OCI-LY1 (cell line): ENCODE measurements at regions not wholly inside any gene's neighbourhood (a gene's known extent, or its start where the extent isn't known, plus 50 kb on each side); places are given as distances from the start of the nearest gene placed in this dataset.

Experiments used
- H2AFZ ChIP-seq: fragments of 200-600 bp; sonication (generic), shearing (Covaris generic); 2 replicates; pipeline ENCODE4 v1.6.0; 2014; ENCODE audit warnings: antibody characterized with exemption, mild to moderate bottlenecking, low read length
- H3F3A ChIP-seq: fragments of 200-600 bp; sonication (generic), shearing (Covaris generic); 2 replicates; pipeline ENCODE4 v1.6.0; 2014; ENCODE audit warnings: mild to moderate bottlenecking, antibody characterized with exemption, low read length, moderate library complexity; ENCODE audit not compliant: insufficient read depth
- H3K27ac ChIP-seq: fragments of 200-600 bp; sonication (generic); 2 replicates; pipeline ENCODE4 v1.5.1; 2014; ENCODE audit warnings: low read length, mixed run types, mild to moderate bottlenecking, low read depth; ENCODE audit not compliant: poor library complexity, severe bottlenecking
- H3K27me3 ChIP-seq: fragments of 200-600 bp; sonication (generic); 2 replicates; pipeline ENCODE4 v1.6.0; 2014; ENCODE audit warnings: antibody characterized with exemption, mild to moderate bottlenecking, low read length, moderate library complexity; ENCODE audit not compliant: insufficient read depth
- H3K36me3 ChIP-seq: fragments of 200-600 bp; sonication (generic); 2 replicates; pipeline ENCODE4 v1.6.1; 2014; ENCODE audit warnings: mild to moderate bottlenecking, antibody characterized with exemption, low read length, moderate library complexity, mixed read lengths; ENCODE audit not compliant: insufficient read depth
- H3K4me1 ChIP-seq: fragments of 200-600 bp; sonication (generic); 2 replicates; pipeline ENCODE4 v1.5.1; 2014; ENCODE audit warnings: mild to moderate bottlenecking, low read length, moderate library complexity; ENCODE audit not compliant: insufficient read depth, severe bottlenecking
- H3K4me2 ChIP-seq: fragments of 200-600 bp; sonication (generic), shearing (Covaris generic); 2 replicates; pipeline ENCODE4 v1.6.1; 2014; ENCODE audit warnings: low read length
- H3K4me3 ChIP-seq: fragments of 200-600 bp; sonication (generic); 2 replicates; pipeline ENCODE4 v1.5.1; 2014; ENCODE audit warnings: low read length, low read depth, mild to moderate bottlenecking, mixed read lengths; ENCODE audit not compliant: poor library complexity, severe bottlenecking
- H3K79me2 ChIP-seq: fragments of 200-600 bp; shearing (Covaris generic); 2 replicates; pipeline ENCODE4 v1.6.1; 2016; ENCODE audit warnings: mixed run types, low read length, mixed read lengths; ENCODE audit not compliant: insufficient read depth
- H3K9ac ChIP-seq: fragments of 200-600 bp; sonication (generic), shearing (Covaris generic); 2 replicates; pipeline ENCODE4 v1.6.1; 2014; ENCODE audit warnings: mild to moderate bottlenecking, low read length, mixed read lengths
- H3K9me2 ChIP-seq: fragments of 200-600 bp; sonication (generic), shearing (Covaris generic); 2 replicates; pipeline ENCODE4 v1.6.1; 2014; ENCODE audit warnings: low read depth, mild to moderate bottlenecking, low read length, mixed read lengths
- H3K9me3 ChIP-seq: fragments of 200-600 bp; shearing (Covaris generic); 2 replicates; pipeline ENCODE4 v1.6.1; 2014; ENCODE audit warnings: low read length, mixed read lengths
- H4K20me1 ChIP-seq: fragments of 200-600 bp; sonication (generic), shearing (Covaris generic); 2 replicates; pipeline ENCODE4 v1.6.0; 2016; ENCODE audit warnings: mild to moderate bottlenecking, low read length; ENCODE audit not compliant: insufficient read depth
- CTCF ChIP-seq: fragments of 200-600 bp; sonication (generic), shearing (Covaris generic); IDR thresholded peaks from 2 replicates; pipeline ENCODE4 v1.5.1; 2017; ENCODE audit warnings: mild to moderate bottlenecking, antibody characterized with exemption, low read length, moderate library complexity, mixed read lengths
- EZH2 ChIP-seq: fragments of 200-600 bp; sonication (generic), shearing (Covaris generic); IDR thresholded peaks from 2 replicates; pipeline ENCODE4 v1.8.0; 2017; ENCODE audit warnings: borderline replicate concordance, mixed run types, mild to moderate bottlenecking, antibody characterized with exemption, low read length, moderate library complexity, mixed read lengths

- H4K20me1 ChIP-seq: no peaks in the 10 kb centered on the region
- H3K9ac ChIP-seq: no peak overlapping the region
- no peaks in the 10 kb centered on the region for H3K9me2 ChIP-seq
- no peak overlapping the region for H3K27ac ChIP-seq
- H3F3A ChIP-seq: no peaks in the 10 kb centered on the region
- H3K4me3 ChIP-seq: no peak overlapping the region
- no peak for TF ChIP-seq CTCF
- TF ChIP-seq EZH2: no peak
- no peaks in the 10 kb centered on the region for H3K27me3 ChIP-seq
- no peak overlapping the region for H2AFZ ChIP-seq
- no peaks in the 10 kb centered on the region for H3K4me1 ChIP-seq
- H3K9me3 ChIP-seq: no peaks in the 10 kb centered on the region
- H3K79me2 ChIP-seq: no peaks in the 10 kb centered on the region
- H3K36me3 ChIP-seq: no peaks in the 10 kb centered on the region
- no peak overlapping the region for H3K4me2 ChIP-seq
Measured at GRCh38 chr14:30440961-30441360, 118.0 kb upstream of the G2E3 start.

GRCh38 chr14:30443368-30444007 is 115.5 kb upstream of the G2E3 start:
- Histone ChIP-seq H3K9ac (no peak overlapping the region), H3K4me1 (no peaks in the 10 kb centered on the region), H3K4me3 (no peak overlapping the region), H3K27ac (no peak overlapping the region), H4K20me1 (no peaks in the 10 kb centered on the region), H3K27me3 (no peaks in the 10 kb centered on the region), H3F3A (no peaks in the 10 kb centered on the region), H3K4me2 (no peak overlapping the region), H3K36me3 (no peaks in the 10 kb centered on the region), H3K9me2 (no peaks in the 10 kb centered on the region), H3K79me2 (no peaks in the 10 kb centered on the region), H3K9me3 (no peaks in the 10 kb centered on the region), H2AFZ (no peak overlapping the region)
- no peak for TF ChIP-seq EZH2
- TF ChIP-seq CTCF: peak; percentile 56; the same call in 1 of the 2 replicates

- H3K27me3 ChIP-seq: no peaks in the 10 kb centered on the region
- no peaks in the 10 kb centered on the region for H3K9me2 ChIP-seq
- no peaks in the 10 kb centered on the region for H3K9me3 ChIP-seq
- H3K4me2 ChIP-seq: no peak overlapping the region
- H3K27ac ChIP-seq: no peak overlapping the region
- H4K20me1 ChIP-seq: no peaks in the 10 kb centered on the region
- H3K36me3 ChIP-seq: no peaks in the 10 kb centered on the region
- no peak overlapping the region for H3K4me3 ChIP-seq
- H3K4me1 ChIP-seq: no peaks in the 10 kb centered on the region
- H3F3A ChIP-seq: no peaks in the 10 kb centered on the region
- H3K79me2 ChIP-seq: no peaks in the 10 kb centered on the region
- no peak overlapping the region for H3K9ac ChIP-seq
- H2AFZ ChIP-seq: no peak overlapping the region
- TF ChIP-seq CTCF (no peak), EZH2 (no peak)
Measured at GRCh38 chr14:30444451-30444850, 114.5 kb upstream of the G2E3 start.
